GM12878 (cell line): ENCODE measurements at regions not wholly inside any gene's neighbourhood (a gene's known extent, or its start where the extent isn't known, plus 50 kb on each side); places are given as distances from the start of the nearest gene placed in this dataset.

Experiments
- ATAC-seq: fragments of 200-7000 bp; cut with Tn5 transposase; 3 replicates; pipeline ENCODE4 v1.9.1; 2020; ENCODE audit warnings: mild to moderate bottlenecking, moderate library complexity
- BruUV-seq: library from RNA; stranded (reverse); fragments of 400-500 nt; replicated peaks from 2 replicates; lab custom pipeline; 2021; lab: Mats Ljungman, UMichigan
- CTCF ChIA-PET: fragments of 300-600 bp; sonication (Branson Sonifier 250); formaldehyde crosslinking; extraction: SDS; loops from one replicate; lab custom pipeline; 2021; ENCODE audit warnings: inconsistent platforms; lab: Yijun Ruan, JAX
- POLR2A ChIA-PET: fragments of 350-600 bp; formaldehyde crosslinking; extraction: SDS; loops from one replicate; lab custom pipeline; 2021; ENCODE audit warnings: inconsistent platforms; lab: Charles Lee
- RAD21 ChIA-PET: fragments of 300-600 bp; sonication (Branson Sonifier 250); formaldehyde crosslinking; loops from one replicate; lab custom pipeline; 2023; ENCODE audit warnings: antibody characterized with exemption; ENCODE audit not compliant: unreplicated experiment; lab: Charles Lee
- SMC1A ChIA-PET: fragments of 300-600 bp; sonication (Branson Sonifier 250); formaldehyde crosslinking; loops from one replicate; lab custom pipeline; 2023; ENCODE audit not compliant: unreplicated experiment, uncharacterized antibody; lab: Charles Lee
- DNase-seq: peaks from one replicate; pipeline ENCODE4 v3.0.0-alpha.2; 2011; ENCODE audit warnings: low read depth, low spot score
- FAIRE-seq: peaks from 3 replicates; lab custom pipeline; 2011; peaks lifted over from hg19 to GRCh38; lab: Jason Lieb, UNC
- H2AFZ ChIP-seq: 2 replicates; pipeline ENCODE4 v1.6.0; 2011; ENCODE audit warnings: low read depth, low read length, control low read depth; ENCODE audit not compliant: control insufficient read depth
- H3K27ac ChIP-seq: 2 replicates; pipeline ENCODE4 v1.5.1; 2011; ENCODE audit warnings: control low read depth; ENCODE audit not compliant: control insufficient read depth, insufficient read depth
- H3K27me3 ChIP-seq, 2 experiments: replicated peaks in 1 of 2; 2 replicates each; pipeline versions ENCODE4 v1.6.0 to v1.6.1; 2011; ENCODE audit warnings: low read length in 1 of 2; ENCODE audit not compliant: control insufficient read depth in 2 of 2, insufficient read depth in 2 of 2
- H3K36me3 ChIP-seq, 2 experiments: 2 replicates each; pipeline ENCODE4 v1.5.1; 2011; ENCODE audit warnings: low read length in 1 of 2; ENCODE audit not compliant: control insufficient read depth in 2 of 2, insufficient read depth in 2 of 2
- H3K4me1 ChIP-seq: 2 replicates; pipeline ENCODE4 v1.6.1; 2011; ENCODE audit warnings: mild to moderate bottlenecking, low read length, moderate library complexity, mixed read lengths; ENCODE audit not compliant: control insufficient read depth, insufficient read depth
- H3K4me2 ChIP-seq: 2 replicates; pipeline ENCODE4 v1.6.0; 2011; ENCODE audit warnings: control low read depth; ENCODE audit not compliant: control insufficient read depth, insufficient read depth
- H3K4me3 ChIP-seq: fragments of 200-600 bp; sonication (generic); 2 replicates; pipeline ENCODE4 v1.5.1; 2016
- H3K79me2 ChIP-seq: 2 replicates; pipeline ENCODE4 v1.6.0; 2011; ENCODE audit warnings: low read length; ENCODE audit not compliant: control insufficient read depth, insufficient read depth
- H3K9ac ChIP-seq: 2 replicates; pipeline ENCODE4 v1.8.0; 2011; ENCODE audit warnings: low read length, control low read depth, mixed read lengths; ENCODE audit not compliant: control insufficient read depth, insufficient read depth
- H3K9me3 ChIP-seq: replicated peaks from 3 replicates; pipeline ENCODE4 v1.5.1; 2011; ENCODE audit warnings: mild to moderate bottlenecking, low read length; ENCODE audit not compliant: control insufficient read depth, insufficient read depth
- H4K20me1 ChIP-seq: 2 replicates; pipeline ENCODE4 v1.6.0; 2011; ENCODE audit not compliant: control insufficient read depth, insufficient read depth
- BHLHE40 ChIP-seq, 2 experiments: fragments of 450-650 bp in 1 of 2; IDR thresholded peaks; 2 replicates each; pipeline ENCODE4 v1.6.1; 2011 to 2017; ENCODE audit warnings: low read depth in 2 of 2, borderline replicate concordance in 1 of 2, improper control_type of control experiment in 1 of 2, low read length in 1 of 2, mild to moderate bottlenecking in 1 of 2
- ESRRA ChIP-seq: IDR thresholded peaks from 2 replicates; pipeline ENCODE4 v1.6.1; 2012; ENCODE audit warnings: mild to moderate bottlenecking, low read length, improper control_type of control experiment
- FOXK2 ChIP-seq: fragments of 450-650 bp; IDR thresholded peaks from 2 replicates; pipeline ENCODE4 v1.6.1; 2017; ENCODE audit warnings: mild to moderate bottlenecking, moderate library complexity
- FOXM1 ChIP-seq: IDR thresholded peaks from 2 replicates; pipeline ENCODE4 v1.6.1; 2012; ENCODE audit warnings: low read depth, mild to moderate bottlenecking, inconsistent platforms, low read length, moderate library complexity
- IKZF1 ChIP-seq: fragments of 450-650 bp; conservative IDR thresholded peaks from 2 replicates; pipeline ENCODE4 v1.6.1; 2017; ENCODE audit warnings: antibody characterized with exemption, mild to moderate bottlenecking
- JUNB ChIP-seq: IDR thresholded peaks from 2 replicates; pipeline ENCODE4 v1.6.1; 2016; ENCODE audit warnings: antibody characterized with exemption, mild to moderate bottlenecking
- NBN ChIP-seq: fragments of 450-650 bp; IDR thresholded peaks from 2 replicates; pipeline ENCODE4 v1.6.1; 2016
- PAX5 ChIP-seq: IDR thresholded peaks from 2 replicates; pipeline ENCODE4 v1.6.1; 2011; ENCODE audit warnings: low read depth, low read length, borderline replicate concordance
- SRF ChIP-seq, 2 experiments: IDR thresholded peaks; 2 replicates each; pipeline ENCODE4 v1.6.1; 2011; ENCODE audit warnings: low read depth in 2 of 2, low read length in 2 of 2, mild to moderate bottlenecking in 1 of 2, moderate library complexity in 1 of 2
- STAT3 ChIP-seq: IDR thresholded peaks from 2 replicates; pipeline ENCODE4 v1.6.1; 2011; ENCODE audit warnings: low read depth, low read length, improper control_type of control experiment
- SUPT20H ChIP-seq: IDR thresholded peaks from 2 replicates; pipeline ENCODE4 v1.6.1; 2011; ENCODE audit warnings: low read depth, mild to moderate bottlenecking, low read length, moderate library complexity, borderline replicate concordance; ENCODE audit not compliant: control insufficient read depth
- TARDBP ChIP-seq: IDR thresholded peaks from 2 replicates; pipeline ENCODE4 v1.6.1; 2016; ENCODE audit warnings: borderline replicate concordance
- TCF3 ChIP-seq: IDR thresholded peaks from 2 replicates; pipeline ENCODE4 v1.6.1; 2012; ENCODE audit warnings: low read depth, mild to moderate bottlenecking, low read length, borderline replicate concordance; ENCODE audit not compliant: insufficient read depth
- ZBED1 ChIP-seq: IDR thresholded peaks from 2 replicates; pipeline ENCODE4 v1.6.1; 2016; ENCODE audit warnings: borderline replicate concordance
- ZNF622 ChIP-seq: fragments of 450-650 bp; IDR thresholded peaks from 2 replicates; pipeline ENCODE4 v1.6.1; 2017; ENCODE audit warnings: mild to moderate bottlenecking, inconsistent platforms
- WGBS: methylation state at CpG from one replicate; pipeline ENCODE4 v1.1.6; 2016; ENCODE audit warnings: low lambda C conversion rate; ENCODE audit not compliant: insufficient replicate concordance, insufficient coverage; ENCODE audit errors: missing lambda C conversion rate; 5-methylcytosine and 5-hydroxymethylcytosine counted together
- in situ Hi-C: fragments of 300-500 bp; cut with MboI; formaldehyde crosslinking; loops from 9 replicates; pipeline ENCODE4 v1.14.3; 2018; ENCODE audit warnings: mixed read lengths
- intact Hi-C: fragments of 100-400 bp; cut with micrococcal nuclease; formaldehyde crosslinking; loops from one replicate; pipeline ENCODE4 v1.14.2; 2022; ENCODE audit not compliant: unreplicated experiment
- TF ChIP-seq, protein P1 (sequence below): fragments of 450-650 bp; IDR thresholded peaks from 2 replicates; pipeline ENCODE4 v1.6.1; 2014; ENCODE audit warnings: mild to moderate bottlenecking
- TF ChIP-seq, protein P2 (sequence below): fragments of 450-650 bp; IDR thresholded peaks from 2 replicates; pipeline ENCODE4 v1.6.1; 2017; ENCODE audit warnings: mild to moderate bottlenecking, moderate library complexity
- TF ChIP-seq, protein P3 (sequence below): fragments of 450-650 bp; IDR thresholded peaks from 2 replicates; pipeline ENCODE4 v1.6.1; 2018; ENCODE audit warnings: mild to moderate bottlenecking, low read depth, moderate library complexity; ENCODE audit not compliant: partially characterized antibody

DNA sequence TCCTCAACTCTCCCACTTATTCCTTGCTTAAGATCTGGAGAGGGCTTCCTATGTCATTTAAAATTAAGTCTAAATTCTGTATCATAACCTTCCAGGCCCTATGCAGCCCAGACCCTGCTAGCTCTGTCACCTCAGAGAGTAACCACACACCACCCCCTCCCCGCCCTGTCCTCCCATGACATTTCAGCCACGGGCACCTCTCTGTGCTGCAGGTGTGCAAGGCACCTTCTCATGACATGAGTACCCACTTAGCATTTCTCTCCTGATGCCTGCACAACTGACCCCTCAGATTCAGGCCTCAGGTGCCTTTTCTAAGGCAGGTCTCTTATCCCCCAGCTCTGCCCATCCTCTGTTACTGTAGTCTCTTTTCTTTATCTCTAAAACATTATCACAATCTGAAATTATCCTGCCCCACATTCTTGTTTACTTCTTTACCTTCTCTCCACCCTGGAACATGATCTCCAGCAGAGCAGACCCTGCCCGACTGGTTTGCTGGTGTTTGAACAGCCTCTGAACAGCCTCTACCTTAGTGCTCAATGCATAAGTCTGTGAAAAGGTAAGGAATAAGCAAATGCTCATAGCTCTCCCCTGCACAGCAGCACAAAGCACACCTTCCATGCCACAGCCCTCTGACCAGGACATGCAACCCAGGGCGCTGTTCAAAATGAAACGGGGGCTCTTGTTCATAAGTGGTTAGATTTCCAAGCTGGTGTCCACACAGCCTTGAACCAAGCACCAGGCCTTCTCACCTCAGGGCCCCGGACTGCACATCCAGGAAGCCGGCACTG is 196.1 kb upstream of the B3GAT1 start:
- RAD21 ChIA-PET, result no interaction called here
- Histone ChIP-seq H3K79me2 (no peaks in the 10 kb centered on the region), H2AFZ (no peak overlapping the region)
- no peak for DNase-seq
- TF ChIP-seq FOXM1, result no peak
- TF ChIP-seq NBN, result no peak
- TF ChIP-seq TARDBP, result no peak
- TF ChIP-seq, protein P1, sequence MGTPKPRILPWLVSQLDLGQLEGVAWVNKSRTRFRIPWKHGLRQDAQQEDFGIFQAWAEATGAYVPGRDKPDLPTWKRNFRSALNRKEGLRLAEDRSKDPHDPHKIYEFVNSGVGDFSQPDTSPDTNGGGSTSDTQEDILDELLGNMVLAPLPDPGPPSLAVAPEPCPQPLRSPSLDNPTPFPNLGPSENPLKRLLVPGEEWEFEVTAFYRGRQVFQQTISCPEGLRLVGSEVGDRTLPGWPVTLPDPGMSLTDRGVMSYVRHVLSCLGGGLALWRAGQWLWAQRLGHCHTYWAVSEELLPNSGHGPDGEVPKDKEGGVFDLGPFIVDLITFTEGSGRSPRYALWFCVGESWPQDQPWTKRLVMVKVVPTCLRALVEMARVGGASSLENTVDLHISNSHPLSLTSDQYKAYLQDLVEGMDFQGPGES, result no peak
- TF ChIP-seq PAX5, result no peak
- TF ChIP-seq JUNB, result no peak
- no peak for TF ChIP-seq SRF (IDR thresholded peaks at IDR 0.05; ENCODE audit: low read depth in 2 of 2, low read length in 2 of 2)
- TF ChIP-seq ESRRA, result no peak
- TF ChIP-seq, protein P2, sequence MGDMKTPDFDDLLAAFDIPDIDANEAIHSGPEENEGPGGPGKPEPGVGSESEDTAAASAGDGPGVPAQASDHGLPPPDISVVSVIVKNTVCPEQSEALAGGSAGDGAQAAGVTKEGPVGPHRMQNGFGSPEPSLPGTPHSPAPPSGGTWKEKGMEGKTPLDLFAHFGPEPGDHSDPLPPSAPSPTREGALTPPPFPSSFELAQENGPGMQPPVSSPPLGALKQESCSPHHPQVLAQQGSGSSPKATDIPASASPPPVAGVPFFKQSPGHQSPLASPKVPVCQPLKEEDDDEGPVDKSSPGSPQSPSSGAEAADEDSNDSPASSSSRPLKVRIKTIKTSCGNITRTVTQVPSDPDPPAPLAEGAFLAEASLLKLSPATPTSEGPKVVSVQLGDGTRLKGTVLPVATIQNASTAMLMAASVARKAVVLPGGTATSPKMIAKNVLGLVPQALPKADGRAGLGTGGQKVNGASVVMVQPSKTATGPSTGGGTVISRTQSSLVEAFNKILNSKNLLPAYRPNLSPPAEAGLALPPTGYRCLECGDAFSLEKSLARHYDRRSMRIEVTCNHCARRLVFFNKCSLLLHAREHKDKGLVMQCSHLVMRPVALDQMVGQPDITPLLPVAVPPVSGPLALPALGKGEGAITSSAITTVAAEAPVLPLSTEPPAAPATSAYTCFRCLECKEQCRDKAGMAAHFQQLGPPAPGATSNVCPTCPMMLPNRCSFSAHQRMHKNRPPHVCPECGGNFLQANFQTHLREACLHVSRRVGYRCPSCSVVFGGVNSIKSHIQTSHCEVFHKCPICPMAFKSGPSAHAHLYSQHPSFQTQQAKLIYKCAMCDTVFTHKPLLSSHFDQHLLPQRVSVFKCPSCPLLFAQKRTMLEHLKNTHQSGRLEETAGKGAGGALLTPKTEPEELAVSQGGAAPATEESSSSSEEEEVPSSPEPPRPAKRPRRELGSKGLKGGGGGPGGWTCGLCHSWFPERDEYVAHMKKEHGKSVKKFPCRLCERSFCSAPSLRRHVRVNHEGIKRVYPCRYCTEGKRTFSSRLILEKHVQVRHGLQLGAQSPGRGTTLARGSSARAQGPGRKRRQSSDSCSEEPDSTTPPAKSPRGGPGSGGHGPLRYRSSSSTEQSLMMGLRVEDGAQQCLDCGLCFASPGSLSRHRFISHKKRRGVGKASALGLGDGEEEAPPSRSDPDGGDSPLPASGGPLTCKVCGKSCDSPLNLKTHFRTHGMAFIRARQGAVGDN, result no peak
- no peak for TF ChIP-seq STAT3
- no peak for TF ChIP-seq TCF3
- TF ChIP-seq, protein P3, sequence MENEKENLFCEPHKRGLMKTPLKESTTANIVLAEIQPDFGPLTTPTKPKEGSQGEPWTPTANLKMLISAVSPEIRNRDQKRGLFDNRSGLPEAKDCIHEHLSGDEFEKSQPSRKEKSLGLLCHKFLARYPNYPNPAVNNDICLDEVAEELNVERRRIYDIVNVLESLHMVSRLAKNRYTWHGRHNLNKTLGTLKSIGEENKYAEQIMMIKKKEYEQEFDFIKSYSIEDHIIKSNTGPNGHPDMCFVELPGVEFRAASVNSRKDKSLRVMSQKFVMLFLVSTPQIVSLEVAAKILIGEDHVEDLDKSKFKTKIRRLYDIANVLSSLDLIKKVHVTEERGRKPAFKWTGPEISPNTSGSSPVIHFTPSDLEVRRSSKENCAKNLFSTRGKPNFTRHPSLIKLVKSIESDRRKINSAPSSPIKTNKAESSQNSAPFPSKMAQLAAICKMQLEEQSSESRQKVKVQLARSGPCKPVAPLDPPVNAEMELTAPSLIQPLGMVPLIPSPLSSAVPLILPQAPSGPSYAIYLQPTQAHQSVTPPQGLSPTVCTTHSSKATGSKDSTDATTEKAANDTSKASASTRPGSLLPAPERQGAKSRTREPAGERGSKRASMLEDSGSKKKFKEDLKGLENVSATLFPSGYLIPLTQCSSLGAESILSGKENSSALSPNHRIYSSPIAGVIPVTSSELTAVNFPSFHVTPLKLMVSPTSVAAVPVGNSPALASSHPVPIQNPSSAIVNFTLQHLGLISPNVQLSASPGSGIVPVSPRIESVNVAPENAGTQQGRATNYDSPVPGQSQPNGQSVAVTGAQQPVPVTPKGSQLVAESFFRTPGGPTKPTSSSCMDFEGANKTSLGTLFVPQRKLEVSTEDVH, result no peak
- no peak for TF ChIP-seq SUPT20H
- no peak for TF ChIP-seq IKZF1
- TF ChIP-seq ZNF622, result no peak
- no peak for TF ChIP-seq FOXK2
- no peak for TF ChIP-seq ZBED1
- TF ChIP-seq BHLHE40 (IDR thresholded peaks at IDR 0.05; ENCODE audit: borderline replicate concordance in 1 of 2, low read depth in 2 of 2, low read length in 1 of 2), result no peak
- TF ChIP-seq, all 136 proteins: peak for 0
- ChIA-PET CTCF (interaction anchor here (0.7 kb wide), 1 partner anchor 16 kb away, joined by 3 read pairs; no protein-coding TSS in a partner anchor), POLR2A (no interaction called here), SMC1A (no interaction called here)
- in situ Hi-C loops (no loop called here), intact Hi-C loops (no loop called here)
- H3K27ac ChIP-seq, result no peak overlapping the region
- WGBS, result 6% methylated on average over 7 of the region's 7 CpGs
- FAIRE-seq (no peak), ATAC-seq (no peak)
- H3K9me3 ChIP-seq, result no peaks in the 10 kb centered on the region
- H3K4me2 ChIP-seq, result no peak overlapping the region
- H3K36me3 ChIP-seq, result no peaks in the 10 kb centered on the region
- BruUV-seq, result no TSS peak
- H3K27me3 ChIP-seq, result no peaks in the 10 kb centered on the region; a peak in 1 of 4 replicates
- no peak overlapping the region for H3K4me3 ChIP-seq
- H3K4me1 ChIP-seq, result no peaks in the 10 kb centered on the region
- no peak overlapping the region for H3K9ac ChIP-seq
- no peaks in the 10 kb centered on the region for H4K20me1 ChIP-seq
